WERI-Rb-1 (cell line): ENCODE measurements at regions not wholly inside any gene's neighbourhood (a gene's known extent, or its start where the extent isn't known, plus 50 kb on each side); places are given as distances from the start of the nearest gene placed in this dataset.

Experiments used
- DNase-seq: peaks from one replicate; pipeline ENCODE4 v3.0.0-alpha.2; 2020
- H3K27ac ChIP-seq: fragments of 250-450 bp; sonication (Bioruptor Pico); 2 replicates; pipeline ENCODE4 v1.5.1; 2020; ENCODE audit warnings: mild to moderate bottlenecking, moderate library complexity
- H3K27me3 ChIP-seq: fragments of 250-450 bp; sonication (Bioruptor Pico); 2 replicates; pipeline ENCODE4 v1.5.1; 2021; ENCODE audit warnings: mild to moderate bottlenecking, low read depth, moderate library complexity; ENCODE audit not compliant: insufficient read depth, severe bottlenecking
- H3K36me3 ChIP-seq: fragments of 250-450 bp; sonication (Bioruptor Pico); 2 replicates; pipeline ENCODE4 v1.5.1; 2020; ENCODE audit warnings: mild to moderate bottlenecking, moderate library complexity
- H3K4me3 ChIP-seq: 2 replicates; pipeline ENCODE4 v1.5.1; 2011; ENCODE audit warnings: low read depth, mild to moderate bottlenecking, control low read depth, low read length
- H3K9me3 ChIP-seq: fragments of 250-450 bp; sonication (Bioruptor Pico); 2 replicates; pipeline ENCODE4 v1.5.1; 2021; ENCODE audit warnings: mild to moderate bottlenecking, moderate library complexity; ENCODE audit not compliant: severe bottlenecking
- TF ChIP-seq, protein P1 (sequence below): IDR thresholded peaks from 2 replicates; pipeline ENCODE4 v1.5.1; 2011; ENCODE audit warnings: low read depth, mild to moderate bottlenecking, control low read depth, inconsistent platforms, low read length

DNA sequence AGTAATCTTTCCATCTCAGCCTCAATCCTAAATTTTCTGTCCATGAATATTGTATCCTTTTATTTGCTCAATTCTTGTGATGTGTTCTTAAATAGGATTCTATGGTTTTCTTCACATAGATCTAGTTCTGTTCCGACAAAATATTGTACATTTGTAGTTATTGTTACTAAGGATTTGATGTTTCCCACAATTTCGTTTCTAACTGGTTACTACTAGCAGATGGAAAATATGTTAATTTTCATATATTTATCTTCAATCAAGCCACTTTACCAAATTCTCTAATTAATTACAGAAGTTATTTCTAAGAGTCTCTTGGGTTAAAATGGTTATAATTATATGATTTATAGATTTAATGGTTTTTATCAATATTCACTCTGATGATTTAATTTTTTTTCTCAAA, 60.3 kb downstream of the SEC61B start:
- no peak for DNase-seq
- Histone ChIP-seq H3K9me3 (no peaks in the 10 kb centered on the region), H3K27ac (no peak overlapping the region), H3K4me3 (no peak overlapping the region), H3K36me3 (no peaks in the 10 kb centered on the region), H3K27me3 (no peaks in the 10 kb centered on the region)
- TF ChIP-seq, protein P1, sequence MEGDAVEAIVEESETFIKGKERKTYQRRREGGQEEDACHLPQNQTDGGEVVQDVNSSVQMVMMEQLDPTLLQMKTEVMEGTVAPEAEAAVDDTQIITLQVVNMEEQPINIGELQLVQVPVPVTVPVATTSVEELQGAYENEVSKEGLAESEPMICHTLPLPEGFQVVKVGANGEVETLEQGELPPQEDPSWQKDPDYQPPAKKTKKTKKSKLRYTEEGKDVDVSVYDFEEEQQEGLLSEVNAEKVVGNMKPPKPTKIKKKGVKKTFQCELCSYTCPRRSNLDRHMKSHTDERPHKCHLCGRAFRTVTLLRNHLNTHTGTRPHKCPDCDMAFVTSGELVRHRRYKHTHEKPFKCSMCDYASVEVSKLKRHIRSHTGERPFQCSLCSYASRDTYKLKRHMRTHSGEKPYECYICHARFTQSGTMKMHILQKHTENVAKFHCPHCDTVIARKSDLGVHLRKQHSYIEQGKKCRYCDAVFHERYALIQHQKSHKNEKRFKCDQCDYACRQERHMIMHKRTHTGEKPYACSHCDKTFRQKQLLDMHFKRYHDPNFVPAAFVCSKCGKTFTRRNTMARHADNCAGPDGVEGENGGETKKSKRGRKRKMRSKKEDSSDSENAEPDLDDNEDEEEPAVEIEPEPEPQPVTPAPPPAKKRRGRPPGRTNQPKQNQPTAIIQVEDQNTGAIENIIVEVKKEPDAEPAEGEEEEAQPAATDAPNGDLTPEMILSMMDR = no peak

DNA sequence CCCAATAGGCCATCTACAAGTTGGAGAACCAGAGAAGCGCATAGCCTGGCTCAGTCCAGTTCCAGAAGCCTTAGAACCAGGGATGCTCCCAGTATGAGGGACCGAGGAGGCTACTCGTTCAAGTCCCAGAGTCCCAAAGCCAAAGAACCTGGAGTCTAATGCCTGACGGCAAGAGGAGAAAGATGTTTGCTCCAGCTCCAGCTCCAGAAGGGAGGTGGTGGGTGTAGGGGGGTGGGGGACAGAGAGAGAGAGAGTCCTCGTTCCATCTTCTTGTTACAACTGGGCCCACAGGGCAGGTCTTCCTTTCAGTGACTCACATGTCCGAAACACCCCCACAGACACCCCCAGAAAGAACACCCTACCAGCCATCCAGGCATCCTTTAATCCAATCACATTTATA, 63.9 kb downstream of the SEC61B start:
- Histone ChIP-seq H3K36me3 (no peaks in the 10 kb centered on the region), H3K27ac (no peak overlapping the region), H3K4me3 (no peak overlapping the region), H3K27me3 (no peaks in the 10 kb centered on the region), H3K9me3 (no peaks in the 10 kb centered on the region)
- DNase-seq = no peak
- TF ChIP-seq, protein P1 = no peak

DNA sequence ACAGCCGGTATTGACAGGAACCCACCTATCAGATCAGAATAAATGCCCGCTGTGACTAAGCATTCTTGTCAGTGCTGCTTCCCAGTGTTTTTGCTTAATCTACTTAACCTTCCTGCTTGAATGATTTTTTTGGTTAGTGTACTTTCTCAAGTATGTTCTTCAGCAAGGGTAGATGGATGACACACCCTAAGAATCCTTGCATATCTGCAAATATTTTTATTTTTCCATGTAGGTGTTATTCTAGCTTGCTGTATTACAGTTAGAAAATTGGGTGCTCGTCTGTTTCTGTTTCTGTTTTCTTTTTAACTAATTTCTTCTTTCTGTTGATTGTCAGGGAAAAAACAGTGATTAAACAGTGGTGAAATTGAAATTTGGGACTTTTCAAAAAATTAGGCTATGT, 64.5 kb downstream of the SEC61B start:
- Histone ChIP-seq H3K9me3 (no peaks in the 10 kb centered on the region), H3K27me3 (no peaks in the 10 kb centered on the region), H3K36me3 (no peaks in the 10 kb centered on the region), H3K4me3 (no peak overlapping the region), H3K27ac (no peak overlapping the region)
- DNase-seq = no peak
- TF ChIP-seq, protein P1 = no peak

DNA sequence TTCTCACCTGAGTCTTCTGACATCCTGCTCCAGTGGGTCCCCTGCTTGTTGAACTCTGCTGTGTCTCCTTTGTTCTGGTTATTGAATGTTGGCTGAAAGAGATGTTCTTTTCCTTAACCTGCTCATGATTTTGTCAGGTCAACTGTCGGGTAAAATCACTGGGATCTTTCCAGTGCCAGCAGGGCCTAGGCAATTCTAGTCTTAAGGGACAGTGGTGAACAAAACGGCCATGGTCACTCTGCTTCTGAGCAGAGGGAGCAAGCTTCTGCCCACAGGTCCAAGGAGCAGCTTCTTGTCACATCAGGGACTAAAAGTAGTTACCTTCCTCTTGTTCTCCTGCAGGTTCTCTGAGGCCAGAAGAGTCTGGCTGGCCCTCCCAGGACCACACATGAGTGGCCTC, 65.6 kb downstream of the SEC61B start:
- TF ChIP-seq, protein P1 = no peak
- Histone ChIP-seq H3K27me3 (no peaks in the 10 kb centered on the region), H3K36me3 (no peaks in the 10 kb centered on the region), H3K27ac (no peak overlapping the region), H3K9me3 (no peaks in the 10 kb centered on the region), H3K4me3 (no peak overlapping the region)
- DNase-seq = no peak

DNA sequence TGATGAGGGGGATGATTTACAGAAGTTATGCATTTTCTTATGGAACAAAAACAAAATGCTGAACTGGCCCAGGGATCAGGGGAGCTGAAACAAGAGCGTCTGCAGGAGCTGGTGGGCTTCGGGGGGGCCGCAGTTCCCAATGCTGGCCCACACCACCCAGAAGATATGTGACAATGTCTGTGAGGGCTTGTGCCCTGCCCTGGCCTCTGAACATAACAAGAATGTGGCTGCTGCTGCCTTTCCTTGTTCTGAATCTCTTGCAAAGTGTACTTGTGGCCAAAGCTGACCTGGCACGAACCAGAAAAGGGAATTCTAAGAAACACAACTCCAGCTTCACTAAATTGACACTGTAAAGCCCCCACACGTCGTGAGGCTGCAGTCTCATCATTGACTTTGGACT, 66.7 kb downstream of the SEC61B start:
- Histone ChIP-seq H3K27me3 (no peaks in the 10 kb centered on the region), H3K36me3 (no peaks in the 10 kb centered on the region), H3K27ac (no peak overlapping the region), H3K9me3 (no peaks in the 10 kb centered on the region), H3K4me3 (no peak overlapping the region)
- TF ChIP-seq, protein P1 = no peak
- no peak for DNase-seq

DNA sequence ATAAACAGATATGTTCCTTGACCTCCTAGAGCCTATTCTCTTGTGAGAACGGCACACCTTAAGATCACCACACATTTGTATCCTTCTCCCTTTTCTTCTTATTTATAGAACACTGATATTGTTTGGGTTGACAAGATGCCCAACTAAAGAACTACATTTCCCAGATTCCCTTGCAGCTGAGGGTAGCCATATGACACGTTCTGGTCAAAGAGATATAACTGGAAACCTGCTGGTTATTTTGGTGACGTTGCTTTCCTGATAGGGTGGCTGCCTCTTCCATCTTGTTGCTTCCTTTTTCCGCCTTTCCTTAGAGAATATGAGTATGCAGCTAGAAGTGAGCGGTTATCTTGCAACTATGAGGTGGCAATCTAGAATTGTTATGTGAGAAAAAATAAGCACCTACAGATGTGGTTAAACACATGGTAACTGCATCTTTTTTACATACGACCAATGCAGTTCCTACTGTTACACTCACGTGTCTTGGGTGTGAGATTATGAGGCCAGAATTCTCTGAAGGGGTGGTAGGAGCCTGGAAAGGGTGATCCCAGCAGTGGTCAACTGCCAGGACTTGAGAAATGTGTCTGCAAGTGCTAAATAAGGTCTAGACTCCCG, 72.9 kb downstream of the SEC61B start:
- H3K4me3 ChIP-seq = no peak overlapping the region
- no peak for DNase-seq
- no peaks in the 10 kb centered on the region for H3K36me3 ChIP-seq
- no peaks in the 10 kb centered on the region for H3K27me3 ChIP-seq
- no peak overlapping the region for H3K27ac ChIP-seq
- TF ChIP-seq, protein P1 = no peak
- H3K9me3 ChIP-seq = no peaks in the 10 kb centered on the region
